Lower leg skin (tissue), 3 donors: ENCODE measurements at regions not wholly inside any gene's neighbourhood (a gene's known extent, or its start where the extent isn't known, plus 50 kb on each side); places are given as distances from the start of the nearest gene placed in this dataset.

ENCODE experiments used
- CTCF ChIP-seq, 3 donors: fragments of 450-650 bp; IDR thresholded peaks; one replicate each; pipeline ENCODE4 v1.5.1; 2016; ENCODE audit warnings: antibody characterized with exemption in 3 of 3, mild to moderate bottlenecking in 3 of 3, moderate library complexity in 2 of 3
- POLR2A ChIP-seq, 2 donors: fragments of 450-650 bp; IDR thresholded peaks; one replicate each; pipeline ENCODE4 v1.6.1; 2016 to 2017; ENCODE audit warnings: antibody characterized with exemption in 2 of 2, mild to moderate bottlenecking in 1 of 2, moderate library complexity in 1 of 2

GRCh38 chr7:95863-96260 is 96.5 kb upstream of the FAM20C start:
- TF ChIP-seq CTCF (IDR thresholded peaks at IDR 0.05) (no peak), POLR2A (IDR thresholded peaks at IDR 0.05) (no peak)
